Calu3 (cell line): ENCODE measurements at regions not wholly inside any gene's neighbourhood (a gene's known extent, or its start where the extent isn't known, plus 50 kb on each side); places are given as distances from the start of the nearest gene placed in this dataset.

Experiments used
- BruUV-seq: library from RNA; stranded (reverse); fragments of 400-500 nt; replicated peaks from 2 replicates; lab custom pipeline; 2021; lab: Mats Ljungman, UMichigan
- CTCF ChIA-PET: fragments of 300-600 bp; sonication (Branson Sonifier 250); formaldehyde crosslinking; loops from one replicate; lab custom pipeline; 2022; ENCODE audit warnings: antibody characterized with exemption; lab: Charles Lee
- DNase-seq: peaks from one replicate; pipeline ENCODE4 v3.0.0; 2022
- H3K27ac Mint-ChIP-seq: one replicate; pipeline ENCODE4 v1.8.0; 2022; ENCODE audit warnings: mixed read lengths; ENCODE audit not compliant: unreplicated experiment
- H3K27me3 Mint-ChIP-seq: one replicate; pipeline ENCODE4 v1.8.0; 2022; ENCODE audit warnings: mixed read lengths; ENCODE audit not compliant: unreplicated experiment
- H3K36me3 Mint-ChIP-seq: one replicate; pipeline ENCODE4 v1.8.0; 2022; ENCODE audit warnings: mild to moderate bottlenecking, moderate library complexity, mixed read lengths; ENCODE audit not compliant: insufficient read depth, unreplicated experiment
- H3K4me1 Mint-ChIP-seq: one replicate; pipeline ENCODE4 v1.8.0; 2022; ENCODE audit warnings: mild to moderate bottlenecking, low read depth, mixed read lengths; ENCODE audit not compliant: unreplicated experiment
- H3K4me3 Mint-ChIP-seq: one replicate; pipeline ENCODE4 v1.8.0; 2022; ENCODE audit warnings: mild to moderate bottlenecking, low read depth, moderate library complexity, mixed read lengths; ENCODE audit not compliant: unreplicated experiment
- H3K9me3 Mint-ChIP-seq: one replicate; pipeline ENCODE4 v1.8.0; 2022; ENCODE audit warnings: low read depth, mixed read lengths; ENCODE audit not compliant: unreplicated experiment
- intact Hi-C: fragments of 100-400 bp; cut with micrococcal nuclease; formaldehyde crosslinking; loops from one replicate; pipeline ENCODE4 v1.10.0; 2022; ENCODE audit not compliant: unreplicated experiment
- TF ChIP-seq, protein P1 (sequence below): fragments of 200-600 bp; IDR thresholded peaks from one replicate; pipeline ENCODE4 v1.8.0; 2022; ENCODE audit warnings: antibody characterized with exemption; ENCODE audit not compliant: unreplicated experiment

- TF ChIP-seq, protein P1, sequence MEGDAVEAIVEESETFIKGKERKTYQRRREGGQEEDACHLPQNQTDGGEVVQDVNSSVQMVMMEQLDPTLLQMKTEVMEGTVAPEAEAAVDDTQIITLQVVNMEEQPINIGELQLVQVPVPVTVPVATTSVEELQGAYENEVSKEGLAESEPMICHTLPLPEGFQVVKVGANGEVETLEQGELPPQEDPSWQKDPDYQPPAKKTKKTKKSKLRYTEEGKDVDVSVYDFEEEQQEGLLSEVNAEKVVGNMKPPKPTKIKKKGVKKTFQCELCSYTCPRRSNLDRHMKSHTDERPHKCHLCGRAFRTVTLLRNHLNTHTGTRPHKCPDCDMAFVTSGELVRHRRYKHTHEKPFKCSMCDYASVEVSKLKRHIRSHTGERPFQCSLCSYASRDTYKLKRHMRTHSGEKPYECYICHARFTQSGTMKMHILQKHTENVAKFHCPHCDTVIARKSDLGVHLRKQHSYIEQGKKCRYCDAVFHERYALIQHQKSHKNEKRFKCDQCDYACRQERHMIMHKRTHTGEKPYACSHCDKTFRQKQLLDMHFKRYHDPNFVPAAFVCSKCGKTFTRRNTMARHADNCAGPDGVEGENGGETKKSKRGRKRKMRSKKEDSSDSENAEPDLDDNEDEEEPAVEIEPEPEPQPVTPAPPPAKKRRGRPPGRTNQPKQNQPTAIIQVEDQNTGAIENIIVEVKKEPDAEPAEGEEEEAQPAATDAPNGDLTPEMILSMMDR = no peak
- CTCF ChIA-PET = interaction anchor here (0.8 to 1.0 kb wide), 2 partner anchors 129 to 148 kb away, joined by 5 to 15 read pairs; no protein-coding TSS in a partner anchor
- BruUV-seq = no TSS peak
- Mint-ChIP-seq H3K4me1 (no peaks in the 10 kb centered on the region), H3K27ac (no peak overlapping the region), H3K9me3 (no peaks in the 10 kb centered on the region), H3K4me3 (no peak overlapping the region), H3K27me3 (peaks cover 32% of the 10 kb centered on the region), H3K36me3 (no peaks in the 10 kb centered on the region)
- no peak for DNase-seq
- intact Hi-C loops = loop anchor here (1.0 kb wide), 2 partner anchors 128 to 147 kb away; no protein-coding TSS in a partner anchor
These were observed 73.7 kb upstream of the PROK2 start for GRCh38 chr3:71858503-71859122.

DNA sequence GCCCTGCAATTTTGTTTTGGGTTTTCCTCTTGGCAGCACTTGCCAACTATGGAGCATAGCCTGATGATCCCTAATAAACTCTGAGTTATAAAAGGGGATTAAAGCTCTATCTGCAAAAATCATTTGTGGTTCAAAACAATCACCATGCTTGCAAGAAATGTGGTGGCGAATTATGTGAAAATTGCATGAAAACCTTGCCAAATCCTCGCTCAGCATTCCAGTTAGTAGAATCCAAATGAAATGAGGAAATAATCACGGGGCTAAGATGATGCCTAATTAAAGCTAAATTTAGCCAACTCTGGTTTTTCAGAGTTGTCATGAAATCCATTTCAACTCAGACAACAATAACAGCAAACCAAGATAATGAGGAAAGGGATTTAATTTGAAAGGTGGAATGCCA is 73.0 kb upstream of the PROK2 start:
- intact Hi-C loops = no loop called here
- CTCF ChIA-PET = interaction anchor here (0.6 kb wide), 1 partner anchor 26 kb away, joined by 3 read pairs; no protein-coding TSS in a partner anchor
- TF ChIP-seq, protein P1 = no peak
- Mint-ChIP-seq H3K27me3 (peaks cover 26% of the 10 kb centered on the region), H3K36me3 (no peaks in the 10 kb centered on the region), H3K27ac (no peak overlapping the region), H3K9me3 (no peaks in the 10 kb centered on the region), H3K4me1 (no peaks in the 10 kb centered on the region), H3K4me3 (no peak overlapping the region)
- DNase-seq = no peak
- BruUV-seq = no TSS peak

DNA sequence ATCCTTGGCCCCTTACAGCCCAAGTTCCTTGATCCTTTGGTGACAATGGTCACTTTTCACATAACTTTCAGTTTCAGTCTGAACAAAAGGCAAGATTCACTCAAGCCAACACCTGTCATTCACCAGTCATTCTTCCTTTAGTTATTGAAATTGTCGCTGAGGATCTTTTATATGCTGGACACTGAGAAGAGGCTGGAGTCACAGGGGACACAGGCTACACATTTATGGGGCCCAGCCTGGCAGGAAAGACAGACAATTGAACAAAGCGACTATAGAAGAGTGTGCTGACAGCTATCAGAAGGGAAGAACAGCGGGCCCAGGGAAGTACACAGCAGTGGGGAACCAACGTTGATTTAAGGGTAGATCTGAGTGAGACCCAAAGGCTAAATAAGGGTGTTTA is 69.8 kb upstream of the PROK2 start:
- CTCF ChIA-PET = no interaction called here
- no TSS peak for BruUV-seq
- H3K9me3 Mint-ChIP-seq = no peaks in the 10 kb centered on the region
- H3K27me3 Mint-ChIP-seq = no peaks in the 10 kb centered on the region
- TF ChIP-seq, protein P1 = no peak
- no peaks in the 10 kb centered on the region for H3K4me1 Mint-ChIP-seq
- intact Hi-C loops = no loop called here
- DNase-seq = no peak
- H3K36me3 Mint-ChIP-seq = no peaks in the 10 kb centered on the region
- H3K27ac Mint-ChIP-seq = no peak overlapping the region
- no peak overlapping the region for H3K4me3 Mint-ChIP-seq

GRCh38 chr3:71854096-71854495 is 69.1 kb upstream of the PROK2 start:
- BruUV-seq = no TSS peak
- Mint-ChIP-seq H3K36me3 (no peaks in the 10 kb centered on the region), H3K27me3 (no peaks in the 10 kb centered on the region), H3K27ac (no peak overlapping the region), H3K4me3 (no peak overlapping the region), H3K4me1 (no peaks in the 10 kb centered on the region), H3K9me3 (no peaks in the 10 kb centered on the region)
- intact Hi-C loops = no loop called here
- CTCF ChIA-PET = interaction anchor here (1.2 kb wide), 1 partner anchor 19 kb away, joined by 3 read pairs; no protein-coding TSS in a partner anchor
- TF ChIP-seq, protein P1 = no peak
- no peak for DNase-seq
